GM12874 (cell line): ENCODE measurements at regions not wholly inside any gene's neighbourhood (a gene's known extent, or its start where the extent isn't known, plus 50 kb on each side); places are given as distances from the start of the nearest gene placed in this dataset.

ENCODE experiments used
- CTCF ChIP-seq: IDR thresholded peaks from 2 replicates; pipeline ENCODE4 v1.5.1; 2011; ENCODE audit warnings: low read depth, mild to moderate bottlenecking, control low read depth, low read length, moderate library complexity; ENCODE audit not compliant: insufficient read depth

- TF ChIP-seq CTCF = no peak
Observed at GRCh38 chr6:1464781-1465370, 75.5 kb downstream of the FOXF2 start.

DNA sequence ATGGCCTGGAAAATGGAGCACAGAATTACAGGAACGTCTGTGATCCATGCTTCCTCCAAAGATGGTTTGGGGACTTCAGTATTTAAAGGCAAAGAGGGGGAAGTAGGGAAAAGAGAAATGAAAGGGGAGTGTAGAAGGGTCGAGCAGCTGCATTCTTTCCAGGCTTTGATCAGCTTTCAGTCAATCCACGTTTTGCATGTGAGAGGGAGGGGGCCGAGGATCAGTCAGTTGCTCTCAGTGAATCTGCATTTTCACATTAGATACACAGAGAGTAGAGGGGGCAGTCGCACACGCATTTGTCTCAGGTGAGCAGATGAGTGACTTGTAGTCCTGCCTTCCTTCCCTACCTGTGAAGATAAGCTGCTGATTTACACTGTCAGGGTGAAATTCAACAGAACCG is 78.8 kb downstream of the FOXF2 start:
- no peak for TF ChIP-seq CTCF

DNA sequence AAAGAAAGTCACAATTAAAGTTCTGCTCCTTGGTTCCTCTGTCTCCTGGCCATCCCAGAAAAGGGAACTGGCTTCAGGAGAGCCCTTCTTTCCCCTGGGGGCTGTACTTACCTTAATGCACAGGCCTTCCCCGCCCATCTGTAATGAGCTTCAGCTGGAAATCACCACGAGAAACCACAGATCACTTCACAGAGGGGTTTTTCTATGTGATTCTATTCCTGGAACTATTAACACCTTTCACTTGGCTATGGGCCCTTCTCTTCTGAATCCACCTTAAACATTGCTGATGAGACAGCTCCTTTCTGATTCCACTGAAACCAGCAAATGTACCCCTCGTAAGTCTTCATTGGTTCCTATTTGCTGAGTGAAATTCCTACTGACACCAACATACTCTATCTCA is 80.7 kb downstream of the FOXF2 start:
- TF ChIP-seq CTCF = no peak

GRCh38 chr6:1472643-1473042 is 83.3 kb downstream of the FOXF2 start:
- TF ChIP-seq CTCF = no peak

DNA sequence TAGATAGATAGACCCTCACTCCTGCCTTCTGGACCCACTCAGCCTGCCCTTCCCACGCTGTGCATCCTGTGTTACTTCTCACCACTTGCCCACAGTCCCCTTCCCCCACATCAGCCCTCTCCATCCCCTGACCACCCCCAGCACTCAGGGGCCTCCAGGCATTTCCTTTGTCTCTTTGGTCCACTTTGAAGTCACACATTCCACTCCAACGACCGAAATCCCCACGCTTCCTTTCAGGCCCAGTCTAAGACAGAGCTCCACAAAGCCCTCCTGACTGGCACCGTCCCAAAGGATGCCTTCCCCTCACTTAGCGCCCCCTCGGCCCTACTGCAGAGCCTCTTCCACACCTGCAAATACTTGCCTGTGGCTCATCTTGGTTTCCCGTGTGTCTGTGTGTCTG is 83.8 kb downstream of the FOXF2 start:
- TF ChIP-seq CTCF = no peak

GRCh38 chr6:1473598-1473997 is 84.2 kb downstream of the FOXF2 start:
- no peak for TF ChIP-seq CTCF

DNA sequence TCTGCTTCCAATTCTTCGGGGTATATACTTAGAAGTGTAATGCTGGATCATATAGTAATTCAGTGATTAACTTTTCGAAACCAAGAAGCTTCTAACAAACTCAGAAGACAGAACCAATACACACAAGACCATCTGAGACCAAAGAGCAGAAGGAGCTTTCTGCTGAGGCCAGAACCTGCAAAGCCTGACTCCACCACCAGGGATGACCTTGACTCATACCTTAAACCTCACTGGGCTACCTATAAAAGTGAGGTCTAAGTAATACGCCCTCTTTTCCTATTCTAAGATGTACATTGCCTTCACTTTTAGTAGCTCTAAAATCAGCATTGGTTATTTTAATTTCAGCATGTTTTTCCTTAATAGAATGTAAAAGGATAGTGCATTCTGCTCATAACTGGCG is 84.8 kb downstream of the FOXF2 start:
- TF ChIP-seq CTCF = peak; percentile 37; the same call in 1 of the 2 replicates
